ENCODE measurements at regions not wholly inside any gene's neighbourhood (a gene's known extent, or its start where the extent isn't known, plus 50 kb on each side); places are given as distances from the start of the nearest gene placed in this dataset.

DNA sequence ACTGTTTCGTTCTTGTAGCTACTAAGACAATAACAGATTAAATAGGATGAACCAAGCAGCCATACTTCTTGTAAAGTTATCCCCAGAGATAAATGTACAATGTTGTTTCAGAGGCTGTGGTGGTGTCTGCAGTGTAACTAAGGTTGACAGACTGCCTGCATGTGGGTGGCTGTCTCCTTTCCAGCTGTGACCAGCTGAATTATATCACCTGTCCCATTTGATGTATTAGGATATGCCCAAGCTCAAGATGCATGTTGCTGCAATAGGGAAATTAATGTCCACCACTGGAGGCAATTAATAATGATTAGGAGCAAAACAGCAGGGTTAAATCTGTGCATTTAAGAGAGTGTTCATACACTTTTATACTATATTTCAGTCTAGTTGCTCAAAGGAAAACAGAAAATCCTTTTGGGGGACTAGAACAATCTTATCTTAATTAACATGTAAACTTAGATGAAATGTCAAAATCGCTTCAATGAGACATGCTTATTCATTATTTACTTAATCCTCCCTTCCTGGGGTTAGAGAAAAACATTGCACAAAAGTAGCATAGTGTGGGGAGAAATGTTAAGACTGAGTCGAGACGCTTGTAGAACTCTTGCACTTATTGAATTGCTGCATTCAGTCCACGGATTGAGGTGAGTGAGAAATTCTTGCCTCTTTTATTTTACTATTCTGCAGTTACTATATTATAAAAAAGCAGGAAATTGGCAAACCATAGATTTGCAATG, 269.0 kb downstream of the SNX10 start:
- no peak for TF ChIP-seq CTCF (IDR thresholded peaks at IDR 0.05 in 8 of 11, conservative IDR thresholded peaks at IDR 0.05 in 3 of 11)
- no peak for TF ChIP-seq POLR2A (IDR thresholded peaks at IDR 0.05)
- TF ChIP-seq POLR2AphosphoS5 (IDR thresholded peaks at IDR 0.05), result no peak

Measured in spleen (tissue), 7 donors.